Lung (tissue), 11 donors: ENCODE measurements at regions not wholly inside any gene's neighbourhood (a gene's known extent, or its start where the extent isn't known, plus 50 kb on each side); places are given as distances from the start of the nearest gene placed in this dataset.
A peak's percentile ranks its signal among the peaks of the same experiment; 100 is the strongest.

ENCODE experiments used
- ATAC-seq: fragments of 200-7000 bp; cut with Tn5 transposase; one replicate; pipeline ENCODE4 v1.9.1; 2020; ENCODE audit warnings: moderate number of reproducible peaks; ENCODE audit not compliant: insufficient read depth, low FRiP score
- DNase-seq, 3 donors: peaks; one replicate each; pipeline ENCODE4 v3.0.0-alpha.2; 2013 to 2017
- H3K27ac ChIP-seq, 2 donors: one replicate each; pipeline ENCODE4 v1.5.1; 2013; ENCODE audit warnings: mild to moderate bottlenecking in 2 of 2, moderate library complexity in 2 of 2, control low read depth in 1 of 2, inconsistent platforms in 1 of 2, low read depth in 1 of 2, low read length in 1 of 2
- H3K27me3 ChIP-seq, 3 donors: one replicate each; pipeline ENCODE4 v1.5.1; 2013; ENCODE audit warnings: low read length in 2 of 3; ENCODE audit not compliant: control insufficient read depth in 3 of 3, insufficient read depth in 3 of 3
- H3K36me3 ChIP-seq, 4 donors: one replicate each; pipeline ENCODE4 v1.5.1; 2013; ENCODE audit warnings: low read length in 4 of 4, mild to moderate bottlenecking in 1 of 4, moderate library complexity in 1 of 4; ENCODE audit not compliant: control insufficient read depth in 4 of 4, insufficient read depth in 4 of 4
- H3K4me1 ChIP-seq, 5 donors: one replicate each; pipeline ENCODE4 v1.5.1; 2013; ENCODE audit warnings: low read length in 5 of 5, mild to moderate bottlenecking in 2 of 5, moderate library complexity in 1 of 5; ENCODE audit not compliant: control insufficient read depth in 5 of 5, insufficient read depth in 5 of 5
- H3K4me3 ChIP-seq: one replicate; pipeline ENCODE4 v1.5.1; 2013; ENCODE audit warnings: mild to moderate bottlenecking, control low read depth, moderate library complexity
- H3K9ac ChIP-seq, 2 donors: one replicate each; pipeline ENCODE4 v1.5.1; 2013; ENCODE audit warnings: low read length in 2 of 2, control low read depth in 1 of 2; ENCODE audit not compliant: insufficient read depth in 1 of 2
- H3K9me3 ChIP-seq, 4 donors: one replicate each; pipeline ENCODE4 v1.5.1; 2013; ENCODE audit warnings: low read length in 3 of 4, mild to moderate bottlenecking in 1 of 4, moderate library complexity in 1 of 4; ENCODE audit not compliant: control insufficient read depth in 4 of 4, insufficient read depth in 3 of 4
- CTCF ChIP-seq: IDR thresholded peaks from 2 replicates; pipeline ENCODE4 v1.5.1; 2012; ENCODE audit warnings: mild to moderate bottlenecking; ENCODE audit errors: control extremely low read depth, extremely low read depth
- WGBS, 2 donors: extraction: QIAGEN DNeasy Blood & Tissue Kit; methylation state at CpG; one replicate each; pipeline ENCODE4 v1.1.7; 2013; 5-methylcytosine and 5-hydroxymethylcytosine counted together
- donor health status: control.
- donor health status: control.
- donor health status: Bipolar disorder and iron deficiency.
- donor health status: healthy.
- donor health status: DM: yes; HTN: yes; CAD: no.

GRCh38 chr5:142450419-142450818 lies 125.6 kb upstream of the SPRY4 start:
- Histone ChIP-seq H3K27ac (no peak overlapping the region), H3K4me1 (peaks cover 0 to 6% (median 0%) of the 10 kb centered on the region in 5 donors), H3K36me3 (no peaks in the 10 kb centered on the region), H3K9ac (no peak overlapping the region), H3K4me3 (no peak overlapping the region), H3K9me3 (peaks cover 0 to under 1% (median 0%) of the 10 kb centered on the region in 4 donors), H3K27me3 (no peaks in the 10 kb centered on the region)
- TF ChIP-seq CTCF = no peak
- ATAC-seq (no peak), DNase-seq (no peak)

- ATAC-seq = no peak
Observed at GRCh38 chr5:142447887-142448286, 123.1 kb upstream of the SPRY4 start.

GRCh38 chr5:142446960-142447279 lies 122.1 kb upstream of the SPRY4 start:
- no peaks in the 10 kb centered on the region for H3K27me3 ChIP-seq
- peaks cover 0 to 4% (median 2%) of the 10 kb centered on the region in 5 donors for H3K4me1 ChIP-seq
- 66 to 69% methylated on average over 3 of the region's 3 CpGs for WGBS, 2 donors
- no peak for ATAC-seq
- TF ChIP-seq CTCF = no peak
- peak overlapping the region in 1 of 2 donors; percentile 0 for H3K27ac ChIP-seq
- H3K36me3 ChIP-seq = no peaks in the 10 kb centered on the region
- no peak overlapping the region for H3K9ac ChIP-seq
- no peaks in the 10 kb centered on the region for H3K9me3 ChIP-seq
- H3K4me3 ChIP-seq = no peak overlapping the region
- DNase-seq = no peak

More at GRCh38 chr5:142447887-142448286, 123.1 kb upstream of the SPRY4 start:
- H3K36me3 ChIP-seq = no peaks in the 10 kb centered on the region
- peaks cover 0 to 4% (median 0%) of the 10 kb centered on the region in 5 donors for H3K4me1 ChIP-seq
- 88 to 90% methylated on average over 1 of the region's 1 CpG for WGBS, 2 donors
- DNase-seq = no peak
- no peaks in the 10 kb centered on the region for H3K9me3 ChIP-seq
- H3K4me3 ChIP-seq = no peak overlapping the region
- no peak overlapping the region for H3K9ac ChIP-seq
- no peak overlapping the region for H3K27ac ChIP-seq
- TF ChIP-seq CTCF = no peak
- no peaks in the 10 kb centered on the region for H3K27me3 ChIP-seq
